ENCODE measurements at regions not wholly inside any gene's neighbourhood (a gene's known extent, or its start where the extent isn't known, plus 50 kb on each side); places are given as distances from the start of the nearest gene placed in this dataset.

DNA sequence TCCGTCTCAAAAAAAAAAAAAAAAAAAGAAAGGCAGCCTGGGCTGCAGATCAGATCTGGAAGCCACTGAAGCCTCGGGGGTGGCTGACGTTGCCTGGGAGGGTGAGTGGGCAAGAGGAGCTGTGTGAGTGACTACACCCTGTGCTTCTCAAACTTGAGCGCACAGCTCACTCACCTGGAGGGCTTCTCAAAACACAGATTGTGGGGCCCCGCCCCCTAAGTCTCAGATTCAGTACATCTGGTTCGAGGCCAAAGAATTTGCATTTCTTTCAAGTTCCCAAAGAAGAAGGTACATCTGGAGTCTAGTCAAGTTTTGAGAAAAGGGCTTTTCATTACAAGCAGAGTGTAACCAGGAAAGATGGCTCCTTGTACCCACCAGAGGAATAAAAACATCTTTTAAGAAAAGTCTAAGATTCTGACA is 97.7 kb upstream of the CAB39 start:
- TF ChIP-seq KLF16 (tag by site-specific recombination; IDR thresholded peaks at IDR 0.05) (no peak), ZNF169 (tag by site-specific recombination; IDR thresholded peaks at IDR 0.05) (no peak), EGR2 (tag by site-specific recombination; IDR thresholded peaks at IDR 0.05; ENCODE audit: low read depth) (no peak), ZNF311 (tag by site-specific recombination; IDR thresholded peaks at IDR 0.05; ENCODE audit: borderline replicate concordance) (no peak), ZNF24 (tag by site-specific recombination; IDR thresholded peaks at IDR 0.05) (no peak), ZNF629 (tag by site-specific recombination; IDR thresholded peaks at IDR 0.05) (no peak), YY1 (tag by site-specific recombination; IDR thresholded peaks at IDR 0.05) (no peak), HOXA7 (CRISPR knock-in tag; IDR thresholded peaks at IDR 0.05; ENCODE audit: borderline replicate concordance) (no peak)
- TF ChIP-seq, protein P1, sequence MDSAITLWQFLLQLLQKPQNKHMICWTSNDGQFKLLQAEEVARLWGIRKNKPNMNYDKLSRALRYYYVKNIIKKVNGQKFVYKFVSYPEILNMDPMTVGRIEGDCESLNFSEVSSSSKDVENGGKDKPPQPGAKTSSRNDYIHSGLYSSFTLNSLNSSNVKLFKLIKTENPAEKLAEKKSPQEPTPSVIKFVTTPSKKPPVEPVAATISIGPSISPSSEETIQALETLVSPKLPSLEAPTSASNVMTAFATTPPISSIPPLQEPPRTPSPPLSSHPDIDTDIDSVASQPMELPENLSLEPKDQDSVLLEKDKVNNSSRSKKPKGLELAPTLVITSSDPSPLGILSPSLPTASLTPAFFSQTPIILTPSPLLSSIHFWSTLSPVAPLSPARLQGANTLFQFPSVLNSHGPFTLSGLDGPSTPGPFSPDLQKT (IDR thresholded peaks at IDR 0.05; ENCODE audit: borderline replicate concordance, low read depth, low read length): no peak
- TF ChIP-seq, protein P2, sequence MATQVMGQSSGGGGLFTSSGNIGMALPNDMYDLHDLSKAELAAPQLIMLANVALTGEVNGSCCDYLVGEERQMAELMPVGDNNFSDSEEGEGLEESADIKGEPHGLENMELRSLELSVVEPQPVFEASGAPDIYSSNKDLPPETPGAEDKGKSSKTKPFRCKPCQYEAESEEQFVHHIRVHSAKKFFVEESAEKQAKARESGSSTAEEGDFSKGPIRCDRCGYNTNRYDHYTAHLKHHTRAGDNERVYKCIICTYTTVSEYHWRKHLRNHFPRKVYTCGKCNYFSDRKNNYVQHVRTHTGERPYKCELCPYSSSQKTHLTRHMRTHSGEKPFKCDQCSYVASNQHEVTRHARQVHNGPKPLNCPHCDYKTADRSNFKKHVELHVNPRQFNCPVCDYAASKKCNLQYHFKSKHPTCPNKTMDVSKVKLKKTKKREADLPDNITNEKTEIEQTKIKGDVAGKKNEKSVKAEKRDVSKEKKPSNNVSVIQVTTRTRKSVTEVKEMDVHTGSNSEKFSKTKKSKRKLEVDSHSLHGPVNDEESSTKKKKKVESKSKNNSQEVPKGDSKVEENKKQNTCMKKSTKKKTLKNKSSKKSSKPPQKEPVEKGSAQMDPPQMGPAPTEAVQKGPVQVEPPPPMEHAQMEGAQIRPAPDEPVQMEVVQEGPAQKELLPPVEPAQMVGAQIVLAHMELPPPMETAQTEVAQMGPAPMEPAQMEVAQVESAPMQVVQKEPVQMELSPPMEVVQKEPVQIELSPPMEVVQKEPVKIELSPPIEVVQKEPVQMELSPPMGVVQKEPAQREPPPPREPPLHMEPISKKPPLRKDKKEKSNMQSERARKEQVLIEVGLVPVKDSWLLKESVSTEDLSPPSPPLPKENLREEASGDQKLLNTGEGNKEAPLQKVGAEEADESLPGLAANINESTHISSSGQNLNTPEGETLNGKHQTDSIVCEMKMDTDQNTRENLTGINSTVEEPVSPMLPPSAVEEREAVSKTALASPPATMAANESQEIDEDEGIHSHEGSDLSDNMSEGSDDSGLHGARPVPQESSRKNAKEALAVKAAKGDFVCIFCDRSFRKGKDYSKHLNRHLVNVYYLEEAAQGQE (tag by site-specific recombination; IDR thresholded peaks at IDR 0.05): no peak
- TF ChIP-seq, protein P3, sequence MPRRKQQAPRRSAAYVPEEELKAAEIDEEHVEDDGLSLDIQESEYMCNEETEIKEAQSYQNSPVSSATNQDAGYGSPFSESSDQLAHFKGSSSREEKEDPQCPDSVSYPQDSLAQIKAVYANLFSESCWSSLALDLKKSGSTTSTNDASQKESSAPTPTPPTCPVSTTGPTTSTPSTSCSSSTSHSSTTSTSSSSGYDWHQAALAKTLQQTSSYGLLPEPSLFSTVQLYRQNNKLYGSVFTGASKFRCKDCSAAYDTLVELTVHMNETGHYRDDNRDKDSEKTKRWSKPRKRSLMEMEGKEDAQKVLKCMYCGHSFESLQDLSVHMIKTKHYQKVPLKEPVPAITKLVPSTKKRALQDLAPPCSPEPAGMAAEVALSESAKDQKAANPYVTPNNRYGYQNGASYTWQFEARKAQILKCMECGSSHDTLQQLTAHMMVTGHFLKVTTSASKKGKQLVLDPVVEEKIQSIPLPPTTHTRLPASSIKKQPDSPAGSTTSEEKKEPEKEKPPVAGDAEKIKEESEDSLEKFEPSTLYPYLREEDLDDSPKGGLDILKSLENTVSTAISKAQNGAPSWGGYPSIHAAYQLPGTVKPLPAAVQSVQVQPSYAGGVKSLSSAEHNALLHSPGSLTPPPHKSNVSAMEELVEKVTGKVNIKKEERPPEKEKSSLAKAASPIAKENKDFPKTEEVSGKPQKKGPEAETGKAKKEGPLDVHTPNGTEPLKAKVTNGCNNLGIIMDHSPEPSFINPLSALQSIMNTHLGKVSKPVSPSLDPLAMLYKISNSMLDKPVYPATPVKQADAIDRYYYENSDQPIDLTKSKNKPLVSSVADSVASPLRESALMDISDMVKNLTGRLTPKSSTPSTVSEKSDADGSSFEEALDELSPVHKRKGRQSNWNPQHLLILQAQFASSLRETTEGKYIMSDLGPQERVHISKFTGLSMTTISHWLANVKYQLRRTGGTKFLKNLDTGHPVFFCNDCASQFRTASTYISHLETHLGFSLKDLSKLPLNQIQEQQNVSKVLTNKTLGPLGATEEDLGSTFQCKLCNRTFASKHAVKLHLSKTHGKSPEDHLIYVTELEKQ (tag by site-specific recombination; IDR thresholded peaks at IDR 0.05; ENCODE audit: borderline replicate concordance): no peak
- TF ChIP-seq, protein P4, sequence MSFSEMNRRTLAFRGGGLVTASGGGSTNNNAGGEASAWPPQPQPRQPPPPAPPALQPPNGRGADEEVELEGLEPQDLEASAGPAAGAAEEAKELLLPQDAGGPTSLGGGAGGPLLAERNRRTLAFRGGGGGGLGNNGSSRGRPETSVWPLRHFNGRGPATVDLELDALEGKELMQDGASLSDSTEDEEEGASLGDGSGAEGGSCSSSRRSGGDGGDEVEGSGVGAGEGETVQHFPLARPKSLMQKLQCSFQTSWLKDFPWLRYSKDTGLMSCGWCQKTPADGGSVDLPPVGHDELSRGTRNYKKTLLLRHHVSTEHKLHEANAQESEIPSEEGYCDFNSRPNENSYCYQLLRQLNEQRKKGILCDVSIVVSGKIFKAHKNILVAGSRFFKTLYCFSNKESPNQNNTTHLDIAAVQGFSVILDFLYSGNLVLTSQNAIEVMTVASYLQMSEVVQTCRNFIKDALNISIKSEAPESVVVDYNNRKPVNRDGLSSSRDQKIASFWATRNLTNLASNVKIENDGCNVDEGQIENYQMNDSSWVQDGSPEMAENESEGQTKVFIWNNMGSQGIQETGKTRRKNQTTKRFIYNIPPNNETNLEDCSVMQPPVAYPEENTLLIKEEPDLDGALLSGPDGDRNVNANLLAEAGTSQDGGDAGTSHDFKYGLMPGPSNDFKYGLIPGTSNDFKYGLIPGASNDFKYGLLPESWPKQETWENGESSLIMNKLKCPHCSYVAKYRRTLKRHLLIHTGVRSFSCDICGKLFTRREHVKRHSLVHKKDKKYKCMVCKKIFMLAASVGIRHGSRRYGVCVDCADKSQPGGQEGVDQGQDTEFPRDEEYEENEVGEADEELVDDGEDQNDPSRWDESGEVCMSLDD (tag by site-specific recombination; IDR thresholded peaks at IDR 0.05): no peak
- TF ChIP-seq, protein P5, sequence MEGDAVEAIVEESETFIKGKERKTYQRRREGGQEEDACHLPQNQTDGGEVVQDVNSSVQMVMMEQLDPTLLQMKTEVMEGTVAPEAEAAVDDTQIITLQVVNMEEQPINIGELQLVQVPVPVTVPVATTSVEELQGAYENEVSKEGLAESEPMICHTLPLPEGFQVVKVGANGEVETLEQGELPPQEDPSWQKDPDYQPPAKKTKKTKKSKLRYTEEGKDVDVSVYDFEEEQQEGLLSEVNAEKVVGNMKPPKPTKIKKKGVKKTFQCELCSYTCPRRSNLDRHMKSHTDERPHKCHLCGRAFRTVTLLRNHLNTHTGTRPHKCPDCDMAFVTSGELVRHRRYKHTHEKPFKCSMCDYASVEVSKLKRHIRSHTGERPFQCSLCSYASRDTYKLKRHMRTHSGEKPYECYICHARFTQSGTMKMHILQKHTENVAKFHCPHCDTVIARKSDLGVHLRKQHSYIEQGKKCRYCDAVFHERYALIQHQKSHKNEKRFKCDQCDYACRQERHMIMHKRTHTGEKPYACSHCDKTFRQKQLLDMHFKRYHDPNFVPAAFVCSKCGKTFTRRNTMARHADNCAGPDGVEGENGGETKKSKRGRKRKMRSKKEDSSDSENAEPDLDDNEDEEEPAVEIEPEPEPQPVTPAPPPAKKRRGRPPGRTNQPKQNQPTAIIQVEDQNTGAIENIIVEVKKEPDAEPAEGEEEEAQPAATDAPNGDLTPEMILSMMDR (tag by site-specific recombination; IDR thresholded peaks at IDR 0.05): no peak

All from HEK293 (cell line).